VCaP (cell line): ENCODE measurements at regions not wholly inside any gene's neighbourhood (a gene's known extent, or its start where the extent isn't known, plus 50 kb on each side); places are given as distances from the start of the nearest gene placed in this dataset.
"Not testable (repeated sequence)": the region's sequence is repeated elsewhere in the genome, so short reads cannot be mapped to it uniquely, and the experiment has no call there.

ENCODE experiments used
- H3K27ac ChIP-seq: fragments of 450-650 bp; 2 replicates; pipeline ENCODE4 v1.5.1; 2017
- TF ChIP-seq, protein P1 (sequence below): fragments of 450-650 bp; conservative IDR thresholded peaks from 2 replicates; pipeline ENCODE4 v1.5.1; 2017; ENCODE audit warnings: mild to moderate bottlenecking, moderate library complexity

DNA sequence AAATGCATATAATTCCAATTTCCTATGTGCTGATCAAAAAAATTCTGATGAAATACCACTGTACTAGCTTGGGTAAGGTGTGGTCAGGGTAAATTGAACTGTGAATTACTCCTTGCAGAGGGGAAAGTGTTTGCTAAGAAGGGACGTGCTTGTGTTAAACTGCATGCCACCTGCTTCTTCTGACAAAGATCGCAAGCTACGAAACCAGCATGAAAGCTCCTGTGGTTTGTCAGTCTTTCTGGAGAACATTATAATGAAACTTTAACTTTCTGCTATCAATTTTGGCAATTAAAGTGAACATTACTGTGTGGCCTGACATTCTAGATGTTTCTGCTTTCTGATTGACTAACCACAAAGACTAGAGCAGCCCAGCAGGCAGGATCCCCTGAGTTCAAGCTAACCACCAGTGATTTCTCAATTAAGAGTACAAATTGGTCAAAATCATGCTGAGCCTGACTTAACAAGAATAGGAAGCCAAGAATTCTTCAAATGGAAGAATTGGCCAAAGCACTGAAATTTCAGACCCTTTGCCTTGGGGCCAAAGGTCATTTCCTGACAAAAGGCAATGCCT lies 239.0 kb downstream of the SLITRK2 start:
- no peak overlapping the region for H3K27ac ChIP-seq
- TF ChIP-seq, protein P1, sequence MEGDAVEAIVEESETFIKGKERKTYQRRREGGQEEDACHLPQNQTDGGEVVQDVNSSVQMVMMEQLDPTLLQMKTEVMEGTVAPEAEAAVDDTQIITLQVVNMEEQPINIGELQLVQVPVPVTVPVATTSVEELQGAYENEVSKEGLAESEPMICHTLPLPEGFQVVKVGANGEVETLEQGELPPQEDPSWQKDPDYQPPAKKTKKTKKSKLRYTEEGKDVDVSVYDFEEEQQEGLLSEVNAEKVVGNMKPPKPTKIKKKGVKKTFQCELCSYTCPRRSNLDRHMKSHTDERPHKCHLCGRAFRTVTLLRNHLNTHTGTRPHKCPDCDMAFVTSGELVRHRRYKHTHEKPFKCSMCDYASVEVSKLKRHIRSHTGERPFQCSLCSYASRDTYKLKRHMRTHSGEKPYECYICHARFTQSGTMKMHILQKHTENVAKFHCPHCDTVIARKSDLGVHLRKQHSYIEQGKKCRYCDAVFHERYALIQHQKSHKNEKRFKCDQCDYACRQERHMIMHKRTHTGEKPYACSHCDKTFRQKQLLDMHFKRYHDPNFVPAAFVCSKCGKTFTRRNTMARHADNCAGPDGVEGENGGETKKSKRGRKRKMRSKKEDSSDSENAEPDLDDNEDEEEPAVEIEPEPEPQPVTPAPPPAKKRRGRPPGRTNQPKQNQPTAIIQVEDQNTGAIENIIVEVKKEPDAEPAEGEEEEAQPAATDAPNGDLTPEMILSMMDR = no peak

DNA sequence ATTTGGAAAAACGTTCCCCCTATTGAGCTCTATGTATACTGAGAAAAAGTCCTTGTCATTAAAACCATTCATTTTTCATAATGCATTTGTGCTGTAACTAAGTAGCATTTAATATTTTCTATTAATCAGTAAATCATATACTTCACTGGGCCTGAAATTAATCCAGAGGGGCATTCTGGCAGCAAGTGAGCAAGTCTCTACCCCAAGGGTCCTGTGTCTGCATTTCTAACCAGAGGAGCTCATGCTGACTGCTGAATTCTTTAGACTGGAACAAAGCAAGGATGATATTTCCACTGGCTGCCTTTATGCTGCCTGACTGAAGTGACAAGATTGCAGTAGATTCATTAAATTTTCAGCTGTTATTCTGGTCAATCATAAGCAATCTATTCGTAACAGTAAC lies 246.5 kb downstream of the SLITRK2 start:
- H3K27ac ChIP-seq = no peak overlapping the region
- TF ChIP-seq, protein P1 = no peak

DNA sequence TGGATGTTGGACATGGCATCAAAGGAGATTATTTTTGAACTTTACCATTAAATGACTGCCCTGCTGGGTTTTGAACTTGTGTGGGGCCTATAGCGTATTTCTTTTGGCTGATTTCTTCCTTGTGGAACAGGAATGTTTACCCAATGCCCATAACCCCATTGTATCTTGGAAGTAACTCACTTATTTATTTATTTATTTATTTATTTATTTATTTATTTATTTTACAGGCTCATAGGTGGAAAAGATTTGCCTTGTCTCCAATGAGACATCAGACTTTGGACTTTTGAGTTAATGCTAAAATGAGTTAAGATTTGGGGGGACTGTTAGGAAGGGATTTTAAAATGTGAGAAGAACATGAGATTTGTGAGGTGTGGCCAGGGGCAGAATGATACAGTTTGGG lies 273.1 kb downstream of the SLITRK2 start:
- TF ChIP-seq, protein P1 = no peak
- no peak overlapping the region for H3K27ac ChIP-seq

DNA sequence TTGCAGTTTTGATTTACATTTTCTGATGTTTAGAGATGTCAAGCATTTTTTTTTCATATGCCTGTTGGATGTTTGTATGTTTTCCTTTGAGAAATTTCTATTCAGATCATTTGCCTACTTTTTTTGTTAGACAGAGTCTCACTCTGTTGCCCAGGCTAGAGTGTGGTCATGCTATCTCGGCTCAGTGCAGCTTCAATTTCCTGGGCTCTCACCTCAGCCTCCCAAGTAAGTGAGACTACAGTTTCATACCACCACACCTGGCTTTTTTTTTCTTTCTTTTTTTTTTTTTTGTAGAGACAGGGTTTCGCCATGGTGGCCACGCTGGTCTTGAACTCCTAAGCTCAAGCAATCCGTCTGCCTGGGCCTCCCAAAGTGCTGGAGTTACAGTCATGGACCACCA lies 291.7 kb downstream of the SLITRK2 start:
- no peak overlapping the region for H3K27ac ChIP-seq
- TF ChIP-seq, protein P1 = no peak

DNA sequence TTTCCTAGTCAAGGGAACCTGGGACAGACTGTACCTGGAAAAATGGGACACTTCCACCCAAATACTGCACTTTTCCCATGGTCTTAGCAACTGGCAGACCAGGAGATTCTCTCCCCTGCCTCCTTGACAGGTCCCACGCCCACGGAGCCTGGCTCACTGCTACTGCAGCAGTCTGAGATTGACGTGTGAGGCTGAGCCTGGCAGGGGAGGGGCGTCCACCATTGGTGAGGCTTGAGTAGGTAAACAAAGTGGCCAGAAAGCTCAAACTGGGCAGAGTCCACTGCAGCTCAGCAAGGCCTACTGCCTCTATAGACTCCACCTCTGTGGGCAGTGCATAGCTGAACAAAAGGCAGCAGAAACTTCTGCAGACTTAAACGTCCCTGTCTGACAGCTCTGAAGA lies 301.4 kb downstream of the SLITRK2 start:
- H3K27ac ChIP-seq = not testable (repeated sequence)

DNA sequence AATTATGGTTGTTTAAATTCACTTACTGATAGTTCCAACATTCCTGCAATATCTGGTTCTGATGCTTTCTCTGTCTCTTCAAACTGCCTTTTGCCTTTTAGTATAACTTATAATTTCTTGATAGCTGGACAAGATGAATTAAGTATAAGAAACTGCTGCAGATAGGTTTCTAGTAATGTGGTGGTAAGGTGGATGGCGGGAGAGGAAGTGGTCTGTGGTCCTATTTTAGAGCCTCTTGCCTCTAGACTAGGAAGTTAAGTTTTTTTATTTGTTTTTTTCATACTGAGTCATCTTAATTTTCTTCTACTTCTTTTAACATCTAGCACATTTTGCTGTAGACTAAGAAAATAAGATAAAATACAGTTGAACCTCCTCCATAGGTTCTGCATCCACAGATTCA lies 310.0 kb downstream of the SLITRK2 start:
- TF ChIP-seq, protein P1 = no peak
- no peak overlapping the region for H3K27ac ChIP-seq

DNA sequence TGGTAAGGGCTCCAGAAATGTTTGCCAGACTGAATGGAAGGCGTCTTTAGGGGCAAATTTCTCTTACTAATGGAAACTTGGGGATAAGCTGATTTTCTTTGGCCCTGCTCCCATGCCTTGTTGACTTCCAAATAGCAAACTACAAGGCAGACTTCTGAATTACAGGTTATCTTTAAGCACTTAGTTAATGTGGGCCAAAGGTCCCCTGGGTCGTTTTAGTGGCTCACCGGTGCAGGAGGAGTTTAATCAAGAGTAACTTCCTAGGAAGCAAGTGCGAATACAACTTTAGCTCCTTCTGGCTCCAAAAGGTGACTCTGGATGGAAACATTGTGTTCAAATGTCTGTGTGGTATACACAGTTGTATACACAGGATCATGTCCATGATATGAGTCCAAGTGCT lies 323.6 kb downstream of the SLITRK2 start:
- TF ChIP-seq, protein P1 = no peak
- no peak overlapping the region for H3K27ac ChIP-seq

DNA sequence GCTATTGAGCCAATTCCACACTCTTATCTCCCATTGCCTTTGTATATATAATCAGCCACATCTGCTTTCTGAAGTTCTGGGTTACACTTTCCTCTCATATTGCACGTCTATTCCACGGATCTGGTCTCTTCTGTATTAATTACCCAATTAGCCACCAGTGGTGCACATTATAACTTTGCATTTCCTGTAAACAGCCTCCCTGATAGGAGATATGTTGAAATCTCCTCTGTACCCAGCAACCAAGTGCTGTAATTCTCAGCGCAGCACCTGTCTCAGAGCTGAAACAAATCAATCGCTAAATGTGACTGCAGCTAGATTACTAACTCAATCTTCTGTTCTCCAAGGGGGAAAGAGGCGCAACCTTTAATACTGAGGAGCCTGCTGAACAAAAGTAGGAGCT lies 326.4 kb downstream of the SLITRK2 start:
- H3K27ac ChIP-seq = no peak overlapping the region
- TF ChIP-seq, protein P1 = no peak
